ENCODE measurements at regions not wholly inside any gene's neighbourhood (a gene's known extent, or its start where the extent isn't known, plus 50 kb on each side); places are given as distances from the start of the nearest gene placed in this dataset.

- Histone ChIP-seq H3K4me3 (ENCODE audit: insufficient read depth, low read depth, low read length) (no peak overlapping the region), H3K79me1 (ENCODE audit: low read depth in 1 of 2, low read length in 2 of 2) (no peaks in the 10 kb centered on the region), H3K4ac (ENCODE audit: low read depth, low read length) (no peak overlapping the region), H3K4me1 (ENCODE audit: control insufficient read depth, insufficient read depth, low read length) (no peaks in the 10 kb centered on the region; the same call in 1 of the 2 replicates), H3K9ac (ENCODE audit: low read depth, low read length) (no peak overlapping the region), H3K9me3 (ENCODE audit: control insufficient read depth, insufficient read depth, low read length) (no peaks in the 10 kb centered on the region), H4K5ac (ENCODE audit: low read depth, low read length) (no peak overlapping the region), H3K27ac (ENCODE audit: insufficient read depth, low read length) (no peak overlapping the region), H3K14ac (replicated peaks; ENCODE audit: low read depth, low read length) (no peak overlapping the region), H4K91ac (ENCODE audit: insufficient read depth, low read depth, low read length) (no peak overlapping the region), H3K23ac (ENCODE audit: low read depth, low read length) (no peak overlapping the region), H2AFZ (replicated peaks; ENCODE audit: low read length, poor library complexity) (no peak overlapping the region), H2AK9ac (replicated peaks; ENCODE audit: low read depth, low read length, poor library complexity) (no peak overlapping the region), H3K56ac (ENCODE audit: extremely low read depth, insufficient read depth, low read length) (no peak overlapping the region), H3K4me2 (ENCODE audit: low read depth, low read length) (no peak overlapping the region), H2BK120ac (ENCODE audit: low read depth, low read length) (no peak overlapping the region), H4K8ac (ENCODE audit: low read depth in 2 of 2, low read length in 2 of 2) (no peak overlapping the region), H3K27me3 (ENCODE audit: control insufficient read depth, insufficient read depth, low read length) (peaks cover 8% of the 10 kb centered on the region), H3K36me3 (ENCODE audit: control insufficient read depth, insufficient read depth, low read length) (no peaks in the 10 kb centered on the region), H2BK15ac (ENCODE audit: low read depth, low read length) (no peak overlapping the region), H2BK5ac (ENCODE audit: low read depth, low read length, poor library complexity, severe bottlenecking) (no peak overlapping the region), H3K18ac (ENCODE audit: low read depth, low read length) (no peak overlapping the region), H2BK20ac (ENCODE audit: low read depth, low read length) (no peak overlapping the region), H2AK5ac (ENCODE audit: low read depth, low read length) (no peak overlapping the region), H3K9me1 (ENCODE audit: insufficient read depth, low read length) (no peaks in the 10 kb centered on the region), H4K20me1 (ENCODE audit: insufficient read depth, low read length) (no peaks in the 10 kb centered on the region)
- POLR2A ChIA-PET (ENCODE audit: unreplicated experiment): no interaction called here
- CTCF ChIA-PET: no interaction called here
- no TSS peak for BruUV-seq (replicated peaks)
- intact Hi-C loops (cut with micrococcal nuclease): no loop called here
- in situ Hi-C loops (cut with MboI; ENCODE audit: low sequenced_read_pairs): no loop called here
- dilution Hi-C loops (cut with HindIII; ENCODE audit: low sequenced_read_pairs, unreplicated experiment): no loop called here
- DNase-seq (no peak), ATAC-seq (ENCODE audit: low read depth) (no peak)
- WGBS, 2 experiments (ENCODE audit: extremely low coverage in 2 of 2, insufficient read length in 1 of 2): 63% methylated on average over 28 of the region's 59 CpGs; no CpG with 5 or more reads in 1 of the 2 experiments
- TF ChIP-seq MXI1 (IDR thresholded peaks at IDR 0.05; ENCODE audit: borderline replicate concordance, low read depth, low read length) (no peak), RAD21 (IDR thresholded peaks at IDR 0.05; ENCODE audit: low read length) (no peak), CHD1 (IDR thresholded peaks at IDR 0.05; ENCODE audit: low read depth, low read length) (no peak), USF2 (IDR thresholded peaks at IDR 0.05; ENCODE audit: low read depth, low read length) (no peak), CTCF (conservative IDR thresholded peaks at IDR 0.05; ENCODE audit: low read depth, low read length) (no peak), NFE2L2 (IDR thresholded peaks at IDR 0.05; ENCODE audit: low read depth, low read length) (no peak), MAZ (IDR thresholded peaks at IDR 0.05; ENCODE audit: borderline replicate concordance, low read depth, low read length) (no peak), RCOR1 (IDR thresholded peaks at IDR 0.05; ENCODE audit: insufficient replicate concordance, low read length) (no peak), RFX5 (IDR thresholded peaks at IDR 0.05; ENCODE audit: low read depth, low read length) (no peak), CEBPB (IDR thresholded peaks at IDR 0.05; ENCODE audit: low read depth, low read length) (no peak), MAFK (IDR thresholded peaks at IDR 0.05; ENCODE audit: low read depth, low read length) (no peak), ELK1 (IDR thresholded peaks at IDR 0.05; ENCODE audit: borderline replicate concordance, low read depth, low read length) (no peak), POLR2A (IDR thresholded peaks at IDR 0.05; ENCODE audit: low read depth, low read length) (no peak), BHLHE40 (IDR thresholded peaks at IDR 0.05; ENCODE audit: low read depth, low read length) (no peak), SMC3 (IDR thresholded peaks at IDR 0.05; ENCODE audit: low read depth, low read length) (no peak), FOS (IDR thresholded peaks at IDR 0.05; ENCODE audit: low read depth, low read length) (no peak)
Measured at GRCh38 chr7:35967366-35968139, 166.7 kb downstream of the SEPTIN7 start.
